Fibroblast of mammary gland (primary cell): ENCODE measurements at regions not wholly inside any gene's neighbourhood (a gene's known extent, or its start where the extent isn't known, plus 50 kb on each side); places are given as distances from the start of the nearest gene placed in this dataset.
"Not testable (repeated sequence)": the region's sequence is repeated elsewhere in the genome, so short reads cannot be mapped to it uniquely, and the experiment has no call there.

Experiments used
- DNase-seq: peaks from one replicate; pipeline ENCODE4 v3.0.0-alpha.2; 2010; ENCODE audit warnings: low read depth
- H3K4me3 ChIP-seq: 2 replicates; pipeline ENCODE4 v1.5.1; 2011; ENCODE audit warnings: low read depth, mild to moderate bottlenecking, low read length, moderate library complexity; ENCODE audit not compliant: control insufficient read depth
- CTCF ChIP-seq: conservative IDR thresholded peaks from 2 replicates; pipeline ENCODE4 v1.5.1; 2011; ENCODE audit warnings: low read depth, low read length, inconsistent platforms; ENCODE audit not compliant: control insufficient read depth, insufficient read depth

- no peak overlapping the region for H3K4me3 ChIP-seq
- TF ChIP-seq CTCF: no peak
- DNase-seq: no peak
Observed at GRCh38 chrX:9293051-9293496, 171.8 kb upstream of the TBL1X start.

GRCh38 chrX:9293903-9294302 lies 171.0 kb upstream of the TBL1X start:
- no peak overlapping the region for H3K4me3 ChIP-seq
- no peak for DNase-seq
- TF ChIP-seq CTCF: no peak

- no peak for DNase-seq
- no peak overlapping the region for H3K4me3 ChIP-seq
- no peak for TF ChIP-seq CTCF
Observed at GRCh38 chrX:9295551-9295950, 169.3 kb upstream of the TBL1X start.

- no peak for TF ChIP-seq CTCF
Observed at GRCh38 chrX:9298221-9298620, 166.6 kb upstream of the TBL1X start.

GRCh38 chrX:9299681-9300080 lies 165.2 kb upstream of the TBL1X start:
- DNase-seq: peak; percentile 14
- not testable (repeated sequence) for H3K4me3 ChIP-seq

More at GRCh38 chrX:9298221-9298620, 166.6 kb upstream of the TBL1X start:
- H3K4me3 ChIP-seq: no peak overlapping the region
- DNase-seq: no peak

- DNase-seq: no peak
- no peak for TF ChIP-seq CTCF
- H3K4me3 ChIP-seq: no peak overlapping the region
Observed at GRCh38 chrX:9301836-9302235, 163.0 kb upstream of the TBL1X start.

GRCh38 chrX:9302381-9302780 lies 162.5 kb upstream of the TBL1X start:
- TF ChIP-seq CTCF: no peak
- no peak overlapping the region for H3K4me3 ChIP-seq
- no peak for DNase-seq
